Activated CD4-positive, alpha-beta T cell treated with anti-CD3 and anti-CD28 coated beads, Interleukin-2, amount 10 ng/mL, durations not matched to agents 24 days and 14 days (primary cell): ENCODE measurements at regions not wholly inside any gene's neighbourhood (a gene's known extent, or its start where the extent isn't known, plus 50 kb on each side); places are given as distances from the start of the nearest gene placed in this dataset.

Experiments used
- DNase-seq: peaks from one replicate; pipeline ENCODE4 v3.0.0; 2022
- H3K27ac Mint-ChIP-seq: one replicate; pipeline ENCODE4 v1.8.0; 2022; ENCODE audit warnings: mild to moderate bottlenecking, mixed read lengths
- H3K27me3 Mint-ChIP-seq: one replicate; pipeline ENCODE4 v1.8.0; 2022; ENCODE audit warnings: mixed read lengths
- H3K36me3 Mint-ChIP-seq: one replicate; pipeline ENCODE4 v1.8.0; 2022; ENCODE audit warnings: low read depth, mild to moderate bottlenecking, mixed read lengths
- H3K4me1 Mint-ChIP-seq: one replicate; pipeline ENCODE4 v1.8.0; 2021; ENCODE audit warnings: mixed read lengths
- H3K4me3 Mint-ChIP-seq: one replicate; pipeline ENCODE4 v1.8.0; 2022; ENCODE audit warnings: mild to moderate bottlenecking, moderate library complexity, mixed read lengths
- H3K9me3 Mint-ChIP-seq: one replicate; pipeline ENCODE4 v1.8.0; 2021; ENCODE audit warnings: mixed read lengths
- intact Hi-C: fragments of 100-400 bp; cut with micrococcal nuclease; formaldehyde crosslinking; loops from one replicate; pipeline ENCODE4 v1.15.1; 2023

DNA sequence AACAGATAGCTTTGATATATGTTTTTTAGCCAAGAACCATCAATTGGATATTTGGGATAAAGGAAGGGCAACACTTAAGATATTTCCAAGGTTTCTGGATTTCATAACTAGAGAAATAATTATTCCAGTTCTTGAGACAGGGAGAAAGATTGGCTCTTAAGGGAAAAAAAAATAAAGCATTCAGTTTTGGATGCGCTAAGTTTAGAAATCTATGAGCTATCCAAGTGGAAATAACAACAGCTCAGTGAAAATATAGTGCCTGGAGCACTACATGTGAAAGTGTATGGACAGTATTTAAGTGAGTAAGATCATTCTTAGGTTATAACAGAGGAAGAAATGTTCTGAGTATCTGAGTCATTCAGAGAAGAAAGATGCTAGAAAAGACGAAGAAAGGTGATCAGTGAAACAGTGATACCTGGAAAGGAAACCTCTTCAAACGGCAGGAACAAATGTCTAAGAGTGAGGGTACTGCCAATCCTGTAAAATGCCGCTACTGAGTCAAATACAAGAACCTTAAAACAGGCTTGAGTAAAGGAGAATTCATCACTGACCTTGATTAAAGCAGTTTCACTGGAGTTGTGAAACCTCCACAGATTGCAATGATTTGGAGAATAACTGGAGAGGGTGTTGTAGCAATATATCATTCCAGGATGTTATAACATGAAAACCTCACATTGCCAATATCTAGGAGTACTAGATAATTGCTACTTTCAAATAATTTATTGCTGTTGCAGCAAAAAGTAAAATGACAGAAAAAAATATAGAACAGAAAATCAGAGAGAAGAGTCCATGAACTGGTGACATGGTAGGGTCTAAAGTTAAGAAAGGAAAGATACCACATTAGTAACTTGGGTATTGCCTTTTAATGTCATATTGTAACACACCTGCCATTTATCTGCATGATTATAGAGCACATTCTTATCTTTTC lies 482.1 kb upstream of the RGS18 start:
- intact Hi-C loops = no loop called here
- Mint-ChIP-seq H3K4me1 (no peaks in the 10 kb centered on the region), H3K4me3 (no peak overlapping the region), H3K9me3 (no peaks in the 10 kb centered on the region), H3K27me3 (no peaks in the 10 kb centered on the region), H3K27ac (no peak overlapping the region), H3K36me3 (no peaks in the 10 kb centered on the region)
- DNase-seq = no peak

DNA sequence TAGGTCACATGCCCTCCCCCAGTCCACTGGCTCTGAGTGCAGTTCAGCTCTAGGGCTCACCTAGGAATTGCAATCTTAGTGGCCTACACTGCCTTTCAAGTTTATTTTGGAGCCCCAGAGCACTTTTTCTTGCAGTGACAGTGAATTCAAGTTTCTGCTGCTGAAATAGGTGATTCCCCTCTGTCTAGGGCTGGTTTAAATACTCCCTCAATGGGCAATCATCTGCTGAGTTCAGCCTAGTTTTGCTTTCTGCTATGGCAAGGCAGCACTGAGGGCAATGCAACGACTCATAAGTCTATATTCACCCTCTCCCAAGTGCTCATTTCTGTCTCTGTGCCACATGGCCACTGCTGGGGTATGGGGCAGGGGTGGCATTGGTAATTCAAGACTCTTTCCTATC lies 472.6 kb upstream of the RGS18 start:
- Mint-ChIP-seq H3K4me1 (no peaks in the 10 kb centered on the region), H3K9me3 (no peaks in the 10 kb centered on the region), H3K4me3 (no peak overlapping the region), H3K27me3 (no peaks in the 10 kb centered on the region), H3K36me3 (no peaks in the 10 kb centered on the region), H3K27ac (no peak overlapping the region)
- no peak for DNase-seq
- intact Hi-C loops = no loop called here

DNA sequence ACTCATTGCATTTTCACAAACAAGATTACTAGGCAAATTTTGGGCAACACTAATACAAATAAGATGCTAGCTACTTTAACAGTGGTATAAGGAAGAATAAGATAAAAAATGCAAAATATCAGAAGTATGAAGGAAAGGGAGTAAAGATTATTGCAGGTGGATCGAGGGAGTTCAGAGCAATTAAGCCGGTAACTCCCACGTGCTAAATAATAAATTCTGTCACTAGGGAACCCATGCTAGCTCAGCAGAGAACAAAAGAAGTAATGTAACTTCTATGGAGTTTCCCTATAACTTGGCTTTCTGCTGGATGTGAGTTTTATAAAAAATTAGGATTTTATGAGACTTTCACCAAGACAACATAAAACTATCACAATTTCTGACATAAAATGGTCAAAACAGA lies 470.5 kb upstream of the RGS18 start:
- H3K36me3 Mint-ChIP-seq = no peaks in the 10 kb centered on the region
- intact Hi-C loops = no loop called here
- H3K4me1 Mint-ChIP-seq = no peaks in the 10 kb centered on the region
- no peak for DNase-seq
- H3K9me3 Mint-ChIP-seq = no peaks in the 10 kb centered on the region
- H3K27me3 Mint-ChIP-seq = no peaks in the 10 kb centered on the region
- H3K4me3 Mint-ChIP-seq = no peak overlapping the region
- no peak overlapping the region for H3K27ac Mint-ChIP-seq

DNA sequence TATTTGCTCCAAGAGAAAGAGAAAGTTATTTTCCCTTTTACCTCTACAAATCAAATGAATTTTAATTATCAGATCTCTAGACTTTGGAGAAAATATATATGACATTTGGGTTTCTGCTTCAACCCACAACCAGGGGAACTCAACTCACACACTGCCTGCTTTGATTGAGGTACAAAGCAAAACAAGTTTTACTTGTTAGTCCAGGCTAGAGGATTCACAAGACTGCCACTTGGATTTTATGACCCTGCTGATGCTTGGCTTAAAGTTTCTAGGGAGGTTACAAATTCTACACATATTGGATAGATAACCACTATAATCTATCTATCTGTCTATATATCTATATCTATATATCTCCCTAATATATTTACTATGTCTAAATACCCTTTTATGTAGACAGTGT lies 467.3 kb upstream of the RGS18 start:
- Mint-ChIP-seq H3K27ac (no peak overlapping the region), H3K9me3 (no peaks in the 10 kb centered on the region), H3K36me3 (no peaks in the 10 kb centered on the region), H3K4me3 (no peak overlapping the region), H3K27me3 (no peaks in the 10 kb centered on the region), H3K4me1 (no peaks in the 10 kb centered on the region)
- DNase-seq = no peak
- intact Hi-C loops = no loop called here

DNA sequence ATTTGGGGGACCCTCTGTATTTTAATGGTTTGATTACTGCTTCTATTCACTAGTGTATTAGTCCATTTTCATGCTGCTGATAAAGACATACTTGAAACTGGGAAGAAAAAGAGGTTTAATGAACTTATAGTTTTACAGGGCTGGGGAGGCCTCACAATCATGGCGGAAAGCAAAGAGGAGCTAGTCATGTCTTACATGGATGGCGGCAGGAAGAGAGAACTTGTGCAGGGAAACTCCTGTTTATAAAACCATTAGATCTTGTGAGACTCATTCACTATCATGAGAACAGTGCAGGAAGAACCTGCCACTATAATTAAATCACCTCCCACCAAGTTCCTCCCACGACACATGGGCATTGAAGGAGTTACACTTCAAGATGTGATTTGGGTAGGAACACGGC lies 464.5 kb upstream of the RGS18 start:
- Mint-ChIP-seq H3K27ac (no peak overlapping the region), H3K36me3 (no peaks in the 10 kb centered on the region), H3K9me3 (no peaks in the 10 kb centered on the region), H3K27me3 (no peaks in the 10 kb centered on the region), H3K4me3 (no peak overlapping the region), H3K4me1 (no peaks in the 10 kb centered on the region)
- no peak for DNase-seq
- intact Hi-C loops = no loop called here

DNA sequence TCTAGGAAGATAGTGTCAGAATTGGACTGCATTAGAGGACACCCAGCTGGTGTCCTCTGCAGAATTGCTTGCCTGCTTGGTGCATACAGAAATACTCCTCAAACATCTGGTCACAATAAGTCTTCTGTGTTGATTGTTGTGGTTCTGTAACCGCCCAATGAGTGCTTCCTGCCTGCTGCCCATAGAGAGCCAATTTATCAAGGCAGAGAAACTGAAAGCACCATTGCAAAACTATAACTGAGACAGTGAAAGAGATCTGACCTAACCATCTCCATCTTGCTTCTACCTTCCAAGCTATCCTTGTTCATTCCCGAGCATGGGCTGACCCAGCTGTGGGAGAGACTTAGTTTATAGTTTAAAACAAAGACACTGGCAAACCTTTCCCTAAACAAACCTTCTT lies 462.4 kb upstream of the RGS18 start:
- intact Hi-C loops = no loop called here
- Mint-ChIP-seq H3K9me3 (no peaks in the 10 kb centered on the region), H3K27ac (no peak overlapping the region), H3K36me3 (no peaks in the 10 kb centered on the region), H3K4me3 (no peak overlapping the region), H3K4me1 (no peaks in the 10 kb centered on the region), H3K27me3 (no peaks in the 10 kb centered on the region)
- no peak for DNase-seq

DNA sequence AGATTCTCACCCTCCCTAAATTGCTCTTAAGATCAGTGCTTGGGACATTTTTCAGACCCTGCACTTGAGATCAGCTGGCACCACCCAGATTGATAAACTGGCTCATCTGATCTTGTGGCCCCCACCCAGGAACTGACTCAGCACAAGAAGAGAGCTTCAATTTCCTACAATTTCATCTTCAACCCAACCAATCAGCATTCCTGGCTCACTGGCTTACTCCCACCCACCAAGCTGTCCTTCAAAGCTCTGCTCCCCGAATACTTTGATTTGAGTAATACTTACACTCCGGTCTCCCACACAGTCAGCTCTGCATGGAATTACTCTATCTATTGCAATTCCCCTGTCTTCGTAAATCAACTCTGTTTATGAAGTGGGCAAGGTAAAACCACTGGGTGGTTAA lies 461.9 kb upstream of the RGS18 start:
- H3K4me1 Mint-ChIP-seq = no peaks in the 10 kb centered on the region
- H3K27ac Mint-ChIP-seq = no peak overlapping the region
- DNase-seq = no peak
- no peak overlapping the region for H3K4me3 Mint-ChIP-seq
- H3K9me3 Mint-ChIP-seq = no peaks in the 10 kb centered on the region
- H3K27me3 Mint-ChIP-seq = no peaks in the 10 kb centered on the region
- H3K36me3 Mint-ChIP-seq = no peaks in the 10 kb centered on the region
- intact Hi-C loops = no loop called here

DNA sequence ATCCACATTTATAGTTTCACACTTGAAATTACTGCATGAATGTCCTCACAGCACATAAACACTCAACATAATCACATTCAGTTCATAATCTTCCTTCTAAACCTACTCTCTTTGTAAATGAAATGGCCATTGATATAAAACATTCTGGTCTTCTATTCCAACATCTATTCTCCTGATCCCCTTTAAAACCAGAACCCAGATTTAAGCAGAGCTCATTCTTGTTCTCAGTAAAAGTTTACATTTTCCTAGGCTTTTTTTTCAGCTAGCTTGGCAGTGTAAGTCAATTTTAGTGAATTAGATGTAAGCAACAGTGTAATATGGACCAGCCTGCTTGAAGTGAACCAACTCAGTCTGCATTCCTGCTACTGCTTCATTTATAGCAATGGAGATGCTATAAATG lies 460.7 kb upstream of the RGS18 start:
- Mint-ChIP-seq H3K4me1 (no peaks in the 10 kb centered on the region), H3K27me3 (no peaks in the 10 kb centered on the region), H3K27ac (no peak overlapping the region), H3K36me3 (no peaks in the 10 kb centered on the region), H3K9me3 (no peaks in the 10 kb centered on the region), H3K4me3 (no peak overlapping the region)
- no peak for DNase-seq
- intact Hi-C loops = no loop called here

DNA sequence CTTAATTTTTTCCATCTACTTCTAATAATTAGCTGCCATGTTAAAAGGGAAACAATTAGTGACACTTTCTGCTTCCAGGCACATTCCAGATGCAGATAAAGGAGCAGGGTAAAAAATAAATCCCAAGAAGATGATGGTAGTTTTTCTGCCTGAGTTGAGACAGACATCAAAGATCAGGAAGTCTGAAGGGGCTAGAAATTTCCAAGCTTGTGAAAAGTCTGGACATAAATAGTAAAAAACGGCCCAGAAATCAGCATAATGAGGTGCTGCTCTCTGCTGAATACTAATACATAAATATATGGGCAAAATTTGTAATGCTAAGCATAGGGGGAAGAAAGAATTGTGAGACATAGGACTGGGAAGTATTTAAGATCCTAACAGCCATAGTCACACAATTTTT lies 460.0 kb upstream of the RGS18 start:
- Mint-ChIP-seq H3K9me3 (no peaks in the 10 kb centered on the region), H3K4me3 (no peak overlapping the region), H3K27me3 (no peaks in the 10 kb centered on the region), H3K36me3 (no peaks in the 10 kb centered on the region), H3K4me1 (no peaks in the 10 kb centered on the region), H3K27ac (no peak overlapping the region)
- intact Hi-C loops = no loop called here
- no peak for DNase-seq

DNA sequence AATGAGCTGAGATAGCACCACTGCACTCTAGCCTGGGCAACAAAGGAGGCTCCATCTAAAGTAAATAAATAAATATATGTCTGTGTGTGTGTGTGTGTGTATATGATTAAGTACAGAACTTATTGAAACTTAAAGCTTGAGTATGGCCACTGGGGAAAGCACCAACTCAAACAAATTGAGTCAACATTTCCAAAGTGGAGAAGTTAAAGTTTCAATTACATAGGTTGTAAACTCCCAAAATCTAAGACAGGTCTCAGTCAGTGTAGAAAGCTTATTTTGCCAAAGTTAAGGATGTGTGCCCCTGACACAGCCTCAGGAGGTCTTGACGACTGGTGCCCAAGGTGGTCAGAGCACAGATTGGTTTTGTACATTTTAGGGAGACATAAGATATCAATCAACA lies 458.9 kb upstream of the RGS18 start:
- no peaks in the 10 kb centered on the region for H3K27me3 Mint-ChIP-seq
- H3K27ac Mint-ChIP-seq = peak overlapping the region; percentile 11
- H3K36me3 Mint-ChIP-seq = no peaks in the 10 kb centered on the region
- intact Hi-C loops = no loop called here
- H3K4me1 Mint-ChIP-seq = no peaks in the 10 kb centered on the region
- no peak for DNase-seq
- no peaks in the 10 kb centered on the region for H3K9me3 Mint-ChIP-seq
- no peak overlapping the region for H3K4me3 Mint-ChIP-seq

DNA sequence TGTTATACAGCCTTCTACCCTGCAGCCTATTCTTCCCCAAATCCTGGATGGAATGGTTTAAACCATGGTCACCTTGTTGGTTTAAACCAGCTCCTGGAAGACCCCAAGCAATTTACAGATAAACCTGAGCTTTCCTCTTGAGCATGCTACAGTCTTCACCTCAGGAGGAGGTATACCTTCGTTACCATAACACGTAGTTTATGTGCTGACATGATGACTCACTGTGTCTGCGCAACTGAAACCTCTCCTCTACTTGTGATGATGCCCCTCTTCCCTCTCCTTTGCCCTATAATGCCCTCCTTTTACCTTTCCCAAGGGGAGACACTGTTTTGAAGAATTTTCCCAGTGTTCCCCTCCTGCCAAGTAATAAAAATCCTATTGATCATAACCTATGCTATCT lies 457.3 kb upstream of the RGS18 start:
- Mint-ChIP-seq H3K36me3 (no peaks in the 10 kb centered on the region), H3K27me3 (no peaks in the 10 kb centered on the region), H3K4me1 (no peaks in the 10 kb centered on the region), H3K27ac (no peak overlapping the region), H3K4me3 (no peak overlapping the region), H3K9me3 (no peaks in the 10 kb centered on the region)
- intact Hi-C loops = no loop called here
- DNase-seq = no peak

DNA sequence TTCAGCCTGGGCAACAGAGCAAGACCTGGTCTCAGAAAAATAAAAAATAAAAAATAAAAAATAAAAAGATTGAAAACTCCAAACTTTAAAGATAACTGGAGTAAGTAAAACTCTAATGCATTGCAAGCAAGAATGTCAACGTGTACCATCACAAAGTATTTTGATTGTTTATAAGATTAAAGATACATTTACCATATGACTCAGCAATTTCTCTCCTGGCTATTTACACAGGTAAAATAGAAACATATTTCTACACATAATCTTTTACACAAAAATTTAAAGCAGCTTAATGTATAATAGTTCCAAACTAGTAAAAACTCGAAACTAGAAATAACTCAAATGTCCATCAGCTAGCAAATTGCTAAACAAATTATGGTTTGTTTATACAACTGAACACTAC lies 456.1 kb upstream of the RGS18 start:
- Mint-ChIP-seq H3K27ac (no peak overlapping the region), H3K4me3 (no peak overlapping the region), H3K9me3 (no peaks in the 10 kb centered on the region), H3K27me3 (no peaks in the 10 kb centered on the region), H3K4me1 (no peaks in the 10 kb centered on the region), H3K36me3 (no peaks in the 10 kb centered on the region)
- no peak for DNase-seq
- intact Hi-C loops = no loop called here

DNA sequence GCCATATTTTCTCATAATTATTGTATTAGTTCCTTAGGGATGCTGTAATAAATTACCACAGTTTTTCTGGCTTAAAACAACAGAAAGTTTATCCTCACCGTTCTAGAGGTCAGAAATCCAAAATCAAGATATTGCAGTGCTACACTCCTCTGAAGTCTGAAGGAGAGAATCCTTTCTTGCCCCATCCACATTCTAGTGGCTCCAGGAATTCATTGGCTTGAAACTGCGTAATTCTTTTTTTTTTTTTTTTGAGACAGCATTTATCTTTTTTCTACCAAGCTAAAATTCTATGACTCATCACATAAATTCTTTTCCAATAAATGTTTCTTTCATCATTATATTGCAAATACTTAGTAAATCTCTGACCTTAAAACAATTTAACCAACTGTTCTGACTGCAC lies 451.0 kb upstream of the RGS18 start:
- H3K36me3 Mint-ChIP-seq = no peaks in the 10 kb centered on the region
- no peaks in the 10 kb centered on the region for H3K27me3 Mint-ChIP-seq
- H3K27ac Mint-ChIP-seq = no peak overlapping the region
- H3K4me1 Mint-ChIP-seq = no peaks in the 10 kb centered on the region
- no peak for DNase-seq
- no peaks in the 10 kb centered on the region for H3K9me3 Mint-ChIP-seq
- intact Hi-C loops = no loop called here
- H3K4me3 Mint-ChIP-seq = no peak overlapping the region

DNA sequence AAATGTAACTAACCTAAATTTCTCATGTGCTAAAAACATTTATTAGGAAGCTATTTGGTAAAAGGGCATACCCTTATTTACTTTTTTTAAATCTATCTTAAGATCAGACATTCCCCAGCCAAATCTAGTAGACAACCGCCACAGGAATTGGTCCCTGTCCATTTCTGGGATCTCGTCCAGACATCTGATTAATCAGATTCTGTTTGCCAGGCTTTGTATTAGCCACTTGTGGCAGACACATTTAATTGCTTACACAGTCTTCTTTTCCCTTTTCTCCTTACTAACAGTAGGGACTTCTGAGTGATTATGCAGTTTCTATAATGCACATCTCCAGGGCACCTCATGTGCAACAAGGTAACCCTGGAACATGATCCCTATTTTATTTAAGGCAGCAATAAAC lies 449.0 kb upstream of the RGS18 start:
- Mint-ChIP-seq H3K9me3 (no peaks in the 10 kb centered on the region), H3K4me3 (no peak overlapping the region), H3K27me3 (no peaks in the 10 kb centered on the region), H3K4me1 (no peaks in the 10 kb centered on the region), H3K27ac (no peak overlapping the region), H3K36me3 (no peaks in the 10 kb centered on the region)
- intact Hi-C loops = no loop called here
- no peak for DNase-seq

DNA sequence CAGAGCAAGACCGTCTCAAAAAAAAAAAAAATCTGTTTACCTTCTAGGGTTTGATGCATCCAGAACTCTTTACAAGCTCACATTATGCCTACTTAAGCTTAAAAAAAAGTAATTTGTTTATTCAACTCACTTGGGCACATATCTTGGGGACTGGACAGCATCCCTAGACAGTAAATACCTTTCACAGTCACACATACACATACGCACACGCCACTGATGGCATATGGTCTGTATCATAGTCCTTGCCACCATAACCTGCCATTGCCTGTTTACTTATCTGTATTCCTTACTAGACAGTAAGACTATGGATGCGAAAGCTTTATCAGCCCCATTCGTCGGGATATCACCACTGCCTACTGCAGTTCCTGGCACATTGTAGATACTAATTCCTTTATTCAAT lies 446.3 kb upstream of the RGS18 start:
- no peaks in the 10 kb centered on the region for H3K9me3 Mint-ChIP-seq
- no peaks in the 10 kb centered on the region for H3K27me3 Mint-ChIP-seq
- no peaks in the 10 kb centered on the region for H3K4me1 Mint-ChIP-seq
- no peak overlapping the region for H3K4me3 Mint-ChIP-seq
- intact Hi-C loops = no loop called here
- no peaks in the 10 kb centered on the region for H3K36me3 Mint-ChIP-seq
- no peak for DNase-seq
- H3K27ac Mint-ChIP-seq = no peak overlapping the region
